ENCODE measurements at regions not wholly inside any gene's neighbourhood (a gene's known extent, or its start where the extent isn't known, plus 50 kb on each side); places are given as distances from the start of the nearest gene placed in this dataset.
"Not testable (repeated sequence)": the region's sequence is repeated elsewhere in the genome, so short reads cannot be mapped to it uniquely, and the experiment has no call there.

DNA sequence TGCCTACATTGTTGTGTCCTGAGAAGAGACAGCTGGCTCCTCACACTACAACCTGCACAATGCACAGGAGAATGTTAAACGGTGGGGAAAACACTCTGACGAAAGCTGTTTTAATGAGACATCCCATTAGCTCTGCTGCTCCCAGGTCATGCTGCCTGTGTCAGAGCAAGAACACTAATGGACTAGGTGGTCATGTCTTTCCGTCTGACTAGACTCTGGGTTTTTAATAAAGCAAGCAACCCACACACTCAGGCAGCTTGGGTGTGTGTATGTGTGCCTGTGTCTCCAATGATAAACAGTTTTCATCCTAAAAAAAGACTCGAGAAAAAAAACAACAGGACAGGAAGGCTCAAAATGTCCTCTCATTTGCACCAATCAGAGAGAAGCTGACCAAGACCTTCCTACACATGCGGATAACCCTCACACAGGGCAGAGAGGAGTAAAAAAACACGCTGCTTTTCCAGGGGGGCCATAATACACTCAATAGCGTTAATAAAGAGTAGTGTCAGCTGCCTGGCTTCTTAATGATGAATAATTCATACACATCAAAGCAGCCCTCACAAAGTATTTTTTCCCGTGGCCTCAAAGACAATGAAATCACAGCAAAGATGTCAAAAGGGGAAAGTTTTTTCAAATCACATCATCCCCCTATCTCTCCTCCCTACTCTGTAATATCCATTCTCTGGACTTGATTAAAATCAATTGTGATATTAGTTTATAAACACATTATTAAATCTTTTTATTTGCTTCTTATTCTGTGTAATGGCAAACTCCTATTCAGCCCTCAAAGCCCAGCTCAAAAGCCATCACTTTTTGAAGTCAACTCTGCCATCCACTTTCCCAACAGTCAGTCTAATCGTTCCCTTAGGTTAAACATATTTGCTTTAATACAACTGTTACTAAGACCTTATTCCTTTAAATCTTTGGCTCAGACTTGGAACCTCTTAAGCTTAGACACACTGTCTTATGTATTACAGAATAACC lies 244.2 kb upstream of the CDH11 start:
- Histone ChIP-seq H3K4me3 (replicated peaks in 1 of 4; ENCODE audit: control extremely low read depth in 1 of 4, insufficient read depth in 1 of 4, low read depth in 3 of 4, low read length in 4 of 4) (no peak overlapping the region), H3K36me3 (ENCODE audit: control insufficient read depth, insufficient read depth, low read length) (no peaks in the 10 kb centered on the region), H3K27me3 (ENCODE audit: control insufficient read depth, insufficient read depth, low read length) (no peaks in the 10 kb centered on the region), H2AFZ (ENCODE audit: low read length) (no peak overlapping the region), H3K79me2 (ENCODE audit: control insufficient read depth, insufficient read depth, low read length) (no peaks in the 10 kb centered on the region), H3K9ac (ENCODE audit: insufficient read depth, low read length) (no peak overlapping the region), H4K20me1 (ENCODE audit: control insufficient read depth, extremely low read depth, insufficient read depth, low read length) (no peaks in the 10 kb centered on the region), H3K9me3 (ENCODE audit: control insufficient read depth, insufficient read depth, low read depth, low read length) (no peaks in the 10 kb centered on the region), H3K4me1 (ENCODE audit: control insufficient read depth, extremely low read depth, insufficient read depth, low read length) (no peaks in the 10 kb centered on the region), H3K27ac (ENCODE audit: insufficient read depth, low read length) (no peak overlapping the region), H3K4me2 (ENCODE audit: extremely low read depth, insufficient read depth, low read length) (no peak overlapping the region)
- no peak for DNase-seq (ENCODE audit: low read depth in 2 of 2)
- TF ChIP-seq EZH2 (IDR thresholded peaks at IDR 0.05; ENCODE audit: low read length, missing control alignments) (no peak), CTCF (conservative IDR thresholded peaks at IDR 0.05 in 1 of 2, IDR thresholded peaks at IDR 0.05 in 1 of 2; ENCODE audit: low read depth in 1 of 2, low read length in 2 of 2) (no peak)

DNA sequence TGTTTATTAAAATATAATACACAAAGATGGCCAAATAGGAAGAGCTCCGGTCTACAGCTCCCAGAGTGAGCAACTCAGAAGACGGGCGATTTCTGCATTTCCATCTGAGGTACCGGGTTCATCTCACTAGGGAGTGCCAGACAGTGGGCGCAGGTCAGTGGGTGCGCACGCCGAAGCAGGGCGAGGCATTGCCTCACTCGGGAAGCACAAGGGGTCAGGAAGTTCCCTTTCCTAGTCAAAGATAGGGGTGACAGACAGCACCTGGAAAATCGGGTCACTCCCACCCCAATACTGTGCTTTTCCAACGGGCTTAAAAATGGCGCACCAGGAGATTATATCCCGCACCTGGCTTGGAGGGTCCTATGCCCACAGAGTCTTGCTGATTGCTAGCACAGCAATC lies 234.9 kb upstream of the CDH11 start:
- H3K36me3 ChIP-seq (ENCODE audit: control insufficient read depth, insufficient read depth, low read length); H2AFZ ChIP-seq (ENCODE audit: low read length); H3K27me3 ChIP-seq (ENCODE audit: control insufficient read depth, insufficient read depth, low read length); H3K4me2 ChIP-seq (ENCODE audit: extremely low read depth, insufficient read depth, low read length); H3K9ac ChIP-seq (ENCODE audit: insufficient read depth, low read length); DNase-seq (ENCODE audit: low read depth in 2 of 2); H4K20me1 ChIP-seq (ENCODE audit: control insufficient read depth, extremely low read depth, insufficient read depth, low read length); H3K4me3 ChIP-seq (replicated peaks in 1 of 4; ENCODE audit: control extremely low read depth in 1 of 4, insufficient read depth in 1 of 4, low read depth in 3 of 4, low read length in 4 of 4); H3K9me3 ChIP-seq (ENCODE audit: control insufficient read depth, insufficient read depth, low read depth, low read length); H3K27ac ChIP-seq (ENCODE audit: insufficient read depth, low read length); H3K79me2 ChIP-seq (ENCODE audit: control insufficient read depth, insufficient read depth, low read length); H3K4me1 ChIP-seq (ENCODE audit: control insufficient read depth, extremely low read depth, insufficient read depth, low read length): not testable (repeated sequence)

DNA sequence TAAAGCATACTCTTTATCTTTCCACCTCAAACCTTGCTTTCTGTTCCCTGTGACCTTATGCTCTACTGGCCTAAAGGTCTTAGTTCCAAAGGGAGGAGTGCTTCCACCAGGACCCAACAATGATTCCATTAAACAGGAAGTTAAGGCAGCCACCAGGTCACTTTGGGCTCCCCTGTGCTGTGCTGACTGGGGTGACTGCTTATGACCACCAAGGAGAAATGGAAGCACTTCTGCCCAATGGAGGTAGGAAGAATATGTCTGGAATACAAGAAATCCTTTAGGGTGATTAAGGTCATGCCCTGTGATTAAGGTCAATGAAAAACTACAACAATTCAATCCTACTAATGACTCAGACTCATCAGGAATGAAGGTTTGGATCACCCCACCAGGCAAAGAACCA lies 233.8 kb upstream of the CDH11 start:
- Histone ChIP-seq H3K79me2 (ENCODE audit: control insufficient read depth, insufficient read depth, low read length) (no peaks in the 10 kb centered on the region), H2AFZ (ENCODE audit: low read length) (no peak overlapping the region), H3K27ac (ENCODE audit: insufficient read depth, low read length) (no peak overlapping the region), H3K27me3 (ENCODE audit: control insufficient read depth, insufficient read depth, low read length) (no peaks in the 10 kb centered on the region), H4K20me1 (ENCODE audit: control insufficient read depth, extremely low read depth, insufficient read depth, low read length) (no peaks in the 10 kb centered on the region), H3K36me3 (ENCODE audit: control insufficient read depth, insufficient read depth, low read length) (no peaks in the 10 kb centered on the region), H3K4me1 (ENCODE audit: control insufficient read depth, extremely low read depth, insufficient read depth, low read length) (no peaks in the 10 kb centered on the region), H3K4me3 (replicated peaks in 1 of 4; ENCODE audit: control extremely low read depth in 1 of 4, insufficient read depth in 1 of 4, low read depth in 3 of 4, low read length in 4 of 4) (no peak overlapping the region), H3K4me2 (ENCODE audit: extremely low read depth, insufficient read depth, low read length) (no peak overlapping the region), H3K9me3 (ENCODE audit: control insufficient read depth, insufficient read depth, low read depth, low read length) (no peaks in the 10 kb centered on the region), H3K9ac (ENCODE audit: insufficient read depth, low read length) (no peak overlapping the region)
- TF ChIP-seq EZH2 (IDR thresholded peaks at IDR 0.05; ENCODE audit: low read length, missing control alignments) (no peak), CTCF (conservative IDR thresholded peaks at IDR 0.05 in 1 of 2, IDR thresholded peaks at IDR 0.05 in 1 of 2; ENCODE audit: low read depth in 1 of 2, low read length in 2 of 2) (no peak)
- DNase-seq (ENCODE audit: low read depth in 2 of 2): no peak
